A549 (cell line): ENCODE measurements at regions not wholly inside any gene's neighbourhood (a gene's known extent, or its start where the extent isn't known, plus 50 kb on each side); places are given as distances from the start of the nearest gene placed in this dataset.

Source experiments
- BHLHE40 ChIP-seq: IDR thresholded peaks from 2 replicates; pipeline ENCODE4 v1.6.1; 2012; ENCODE audit warnings: low read depth, low read length, inconsistent platforms
- CTCF ChIP-seq: fragments of >200 bp; sonication (Bioruptor Twin); formaldehyde crosslinking; IDR thresholded peaks from 3 replicates; pipeline ENCODE4 v1.5.1; 2016
- E2F6 ChIP-seq: IDR thresholded peaks from 2 replicates; pipeline ENCODE4 v1.6.1; 2012; ENCODE audit warnings: low read depth, borderline replicate concordance
- EP300 ChIP-seq, 2 experiments: fragments of >200 bp; sonication (Bioruptor Twin); formaldehyde crosslinking; IDR thresholded peaks; 2 replicates in 1 of 2; 3 replicates in 1 of 2; pipeline ENCODE4 v1.6.1; 2016 to 2017
- HOXA7 ChIP-seq: fragments of 250-450 bp; sonication (Bioruptor Pico); IDR thresholded peaks from 2 replicates; pipeline ENCODE4 v1.5.0; 2020; ENCODE audit warnings: mild to moderate bottlenecking, moderate library complexity
- JUNB ChIP-seq: fragments of >200 bp; sonication (Bioruptor Twin); formaldehyde crosslinking; IDR thresholded peaks from 2 replicates; pipeline ENCODE4 v1.6.1; 2016
- MAX ChIP-seq: IDR thresholded peaks from 2 replicates; pipeline ENCODE4 v1.6.1; 2012
- PBX3 ChIP-seq: IDR thresholded peaks from 2 replicates; pipeline ENCODE4 v1.6.1; 2012
- POLR2A ChIP-seq: IDR thresholded peaks from 2 replicates; pipeline ENCODE4 v1.6.1; 2012; ENCODE audit warnings: mild to moderate bottlenecking, low read length
- RAD21 ChIP-seq, 2 experiments: fragments of >200 bp in 1 of 2; sonication (Bioruptor Twin) in 1 of 2; formaldehyde crosslinking in 1 of 2; IDR thresholded peaks in 1 of 2; conservative IDR thresholded peaks in 1 of 2; 2 replicates in 1 of 2; 3 replicates in 1 of 2; pipeline ENCODE4 v1.6.1; 2012 to 2018; ENCODE audit warnings: inconsistent platforms in 1 of 2
- RARB ChIP-seq: fragments of 250-450 bp; sonication (Bioruptor Pico); IDR thresholded peaks from 2 replicates; pipeline ENCODE4 v1.8.0; 2021; ENCODE audit warnings: mild to moderate bottlenecking, moderate library complexity
- REST ChIP-seq: fragments of 200-600 bp; sonication (generic); IDR thresholded peaks from 2 replicates; pipeline ENCODE4 v1.6.1; 2016; ENCODE audit warnings: antibody characterized with exemption, mild to moderate bottlenecking, moderate library complexity
- SMC3 ChIP-seq: fragments of >200 bp; sonication (Bioruptor Twin); formaldehyde crosslinking; IDR thresholded peaks from 3 replicates; pipeline ENCODE4 v1.6.1; 2018; ENCODE audit warnings: inconsistent platforms
- ZFP36 ChIP-seq: fragments of 450-650 bp; IDR thresholded peaks from 2 replicates; pipeline ENCODE4 v1.6.1; 2014; ENCODE audit warnings: borderline replicate concordance; ENCODE audit not compliant: partially characterized antibody

GRCh38 chr1:23638188-23638619 lies 53.4 kb upstream of the RPL11 start:
- TF ChIP-seq PBX3 (no peak), CTCF (no peak), BHLHE40 (no peak), EP300 (IDR thresholded peaks at IDR 0.05) (no peak), HOXA7 (CRISPR knock-in tag) (no peak), E2F6 (no peak), RARB (no peak), RAD21 (conservative IDR thresholded peaks at IDR 0.05 in 1 of 2, IDR thresholded peaks at IDR 0.05 in 1 of 2) (no peak), POLR2A (no peak), MAX (no peak), JUNB (no peak), ZFP36 (no peak), REST (no peak), SMC3 (no peak)
